SHP77 treated with DMSO at 0.1 percent for 48 hours (cell line): ENCODE measurements at regions not wholly inside any gene's neighbourhood (a gene's known extent, or its start where the extent isn't known, plus 50 kb on each side); places are given as distances from the start of the nearest gene placed in this dataset.

Experiments used
- DNase-seq: peaks from one replicate; lab custom pipeline; 2025; lab: John Stamatoyannopoulos, UW

DNA sequence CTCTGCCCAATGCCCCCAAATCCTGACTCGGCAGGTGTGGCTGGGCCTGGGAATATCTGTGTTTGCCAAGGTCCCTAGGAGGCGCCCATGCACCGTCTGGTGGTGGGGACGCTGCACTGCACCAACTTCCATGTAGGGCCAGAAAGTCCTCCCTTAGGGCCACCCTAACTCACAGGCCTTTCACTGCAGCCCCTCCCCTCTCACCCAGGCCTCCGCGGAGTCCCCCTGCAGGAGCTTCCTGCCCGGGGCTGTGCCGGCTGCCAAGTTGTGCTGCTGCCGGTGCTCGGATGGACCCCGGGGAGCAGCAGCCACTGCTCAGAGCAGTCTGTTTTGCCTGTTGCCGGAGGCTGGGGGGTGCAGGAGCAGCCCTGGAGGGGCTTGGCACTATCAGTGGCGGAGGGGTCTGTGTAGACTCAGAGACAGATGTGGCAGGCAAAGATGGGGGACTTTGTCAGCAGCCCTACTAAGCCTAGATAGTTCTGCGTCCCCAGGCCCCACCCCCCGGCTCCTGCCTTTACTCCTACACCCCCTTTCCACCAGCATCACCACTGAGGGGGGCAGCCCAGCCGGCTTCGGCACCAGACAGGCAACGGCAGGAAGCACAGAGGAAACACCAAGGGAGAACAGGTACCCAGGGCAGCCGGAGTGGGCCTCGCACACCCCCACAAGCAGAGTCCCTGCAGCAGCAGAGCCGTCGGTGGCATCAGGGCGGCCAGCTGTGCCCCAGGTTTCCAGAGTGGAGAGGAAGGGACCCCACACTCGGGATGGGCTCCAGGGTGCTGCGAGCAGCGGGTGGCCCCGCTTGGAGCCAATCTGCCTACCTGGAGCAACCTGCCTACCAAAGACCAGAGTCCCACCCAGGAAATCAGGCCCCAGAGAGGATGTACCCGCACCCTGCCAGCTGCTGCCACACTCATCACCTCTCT is 124.3 kb downstream of the TRIM29 start:
- DNase-seq, result no peak

DNA sequence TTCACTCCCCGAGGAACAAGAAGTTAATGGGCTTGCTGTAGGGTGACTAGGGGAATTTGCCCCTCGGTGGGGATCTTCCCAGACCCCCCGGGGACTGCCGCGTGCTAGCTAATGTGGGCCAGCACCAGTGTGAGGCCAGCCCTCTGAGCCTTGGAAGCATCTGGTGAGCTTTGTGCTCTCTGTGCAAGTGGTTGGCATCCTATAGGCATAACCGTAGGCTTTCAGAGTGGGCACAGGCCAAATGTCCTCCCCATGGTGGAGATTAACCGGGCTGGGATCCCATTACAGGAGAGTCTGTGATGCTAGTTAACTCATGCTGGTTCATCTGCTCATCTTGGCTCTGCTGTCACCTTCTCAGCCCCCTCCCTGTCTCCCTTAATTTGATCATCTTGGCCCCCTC is 125.7 kb downstream of the TRIM29 start:
- DNase-seq, result no peak

DNA sequence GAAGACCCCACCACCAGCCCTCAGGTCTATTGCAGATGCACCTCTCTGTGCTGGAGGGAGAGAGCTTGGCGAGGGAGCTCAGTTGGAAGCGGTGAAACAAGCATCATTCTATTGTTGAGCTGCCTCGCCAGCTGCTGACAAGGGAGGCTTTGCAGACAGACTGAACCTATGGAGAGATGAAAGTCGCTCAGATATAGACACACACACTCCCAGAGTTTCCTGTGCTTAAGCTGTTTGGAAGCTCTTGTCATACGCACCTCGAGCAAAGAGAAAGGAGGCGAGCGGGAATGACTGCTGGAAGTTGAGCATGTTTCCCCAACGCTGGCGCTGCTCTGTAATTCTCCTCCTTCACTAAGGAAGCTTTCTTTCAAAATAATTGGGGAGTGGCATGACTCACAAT is 126.1 kb downstream of the TRIM29 start:
- no peak for DNase-seq

DNA sequence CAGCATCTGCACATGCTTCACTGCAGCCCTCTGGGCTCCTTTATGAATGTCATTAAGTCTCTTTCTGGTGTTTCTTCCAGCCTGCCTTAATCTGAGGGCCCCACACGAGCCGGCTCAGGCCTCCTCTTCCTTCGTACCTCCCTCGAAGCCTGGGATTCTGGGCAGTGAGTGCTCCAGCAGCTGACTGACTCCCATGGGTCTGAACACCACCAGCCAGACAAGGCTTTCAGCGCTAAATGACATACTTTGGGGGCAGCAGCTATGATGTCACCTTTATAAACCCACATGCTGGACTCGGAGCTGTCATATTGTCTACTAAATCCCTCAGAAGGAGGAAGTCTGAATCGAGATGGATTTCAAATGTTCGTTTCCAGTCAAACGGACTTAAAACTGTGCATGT is 127.1 kb downstream of the TRIM29 start:
- DNase-seq, result no peak

DNA sequence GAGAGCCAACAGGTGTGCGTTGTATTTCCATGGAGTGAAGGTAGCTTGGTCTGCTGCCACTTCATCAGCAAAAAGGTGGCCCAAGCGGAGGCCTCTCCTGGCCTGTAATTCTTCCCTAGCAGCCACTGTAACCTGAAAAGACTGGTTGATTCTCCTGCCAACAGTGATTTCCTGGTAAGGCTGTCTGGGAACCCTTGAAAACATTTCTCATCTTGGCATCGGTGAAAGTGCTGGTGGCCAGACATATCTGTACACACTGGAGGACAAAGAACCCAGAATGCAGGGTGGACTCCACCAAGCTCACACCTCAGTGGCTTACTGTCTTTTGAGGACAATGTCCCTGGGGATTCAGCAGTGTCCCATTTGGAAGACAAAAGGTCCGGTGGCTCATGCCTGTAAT is 128.0 kb downstream of the TRIM29 start:
- DNase-seq, result no peak

DNA sequence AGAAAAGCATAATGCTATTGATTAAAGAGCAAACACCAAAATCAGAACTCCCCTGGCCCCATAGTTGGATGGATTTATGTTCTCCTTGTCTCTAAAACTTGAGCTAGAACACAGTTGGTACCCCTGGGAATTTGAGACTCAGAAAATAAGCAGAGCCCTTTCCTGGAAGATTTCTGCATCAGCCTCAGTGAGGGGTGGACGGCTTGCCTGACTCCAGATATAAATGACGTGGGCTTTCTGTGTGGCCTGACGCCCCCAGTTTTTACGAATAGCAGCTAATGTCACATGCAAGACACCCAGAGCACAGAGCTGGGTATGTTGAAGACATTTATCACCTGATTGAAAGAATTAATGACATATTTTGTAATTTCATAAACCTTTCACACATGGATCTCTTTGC is 130.8 kb downstream of the TRIM29 start:
- DNase-seq, result no peak

DNA sequence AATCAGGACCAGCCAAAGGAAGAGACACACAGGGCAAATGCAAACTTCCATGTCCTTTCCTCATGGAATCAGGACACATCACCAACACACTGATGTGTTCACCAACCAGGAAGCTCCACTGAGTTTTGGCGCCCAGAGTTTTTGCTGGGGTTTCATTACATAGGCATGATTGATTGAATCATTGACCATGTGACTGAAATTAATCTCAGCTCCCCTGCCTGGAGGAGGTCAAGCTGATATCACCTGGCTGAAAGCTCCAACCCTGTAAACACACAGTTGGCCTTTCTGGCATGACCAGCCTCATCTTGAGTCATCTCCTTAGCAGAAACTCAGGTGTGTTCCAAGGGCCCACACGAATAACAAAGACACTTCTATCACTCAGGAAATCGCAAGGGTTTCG is 133.2 kb downstream of the TRIM29 start:
- no peak for DNase-seq

DNA sequence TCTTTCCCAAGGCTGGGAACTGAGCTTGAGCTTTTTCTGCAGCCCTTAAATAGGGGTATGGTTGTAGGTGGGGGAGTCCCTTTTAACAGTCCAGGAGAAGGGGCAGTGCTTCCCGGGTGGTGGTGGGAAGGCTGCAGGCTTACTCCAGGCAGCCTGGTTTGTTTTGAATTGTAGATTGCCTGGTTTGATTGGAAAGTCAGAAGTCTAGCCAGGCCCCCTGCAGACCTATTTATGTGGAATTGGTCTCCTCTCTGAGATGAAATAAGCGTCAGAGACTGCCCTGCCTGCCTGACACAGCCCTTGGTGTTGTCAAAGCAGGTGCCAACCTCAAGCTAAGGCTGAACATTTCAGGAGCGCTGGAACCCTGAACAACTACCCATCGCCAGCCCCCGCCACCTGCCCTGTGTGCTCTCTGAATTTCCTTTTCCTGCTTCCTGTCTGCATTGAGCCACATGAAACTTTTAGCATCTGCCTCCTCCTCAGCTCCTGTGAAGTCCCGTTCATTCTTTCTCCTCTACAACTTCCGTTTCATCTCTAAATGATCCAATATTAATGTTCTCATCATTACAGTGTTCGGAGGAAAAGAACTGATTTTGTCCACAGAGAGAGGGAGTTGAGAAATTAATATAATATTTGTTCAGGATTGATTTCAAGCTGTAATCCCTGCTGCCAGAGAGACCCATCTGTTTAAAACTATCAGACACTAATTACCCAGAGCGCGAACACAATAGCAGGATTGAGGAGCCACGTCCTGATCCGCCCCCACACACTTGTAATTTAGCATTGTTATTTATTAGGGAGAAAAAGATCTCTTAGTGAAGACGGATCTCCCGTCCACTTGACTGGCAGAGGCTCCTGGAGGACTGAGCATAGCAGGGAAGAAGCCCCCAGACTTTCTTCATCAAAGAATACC is 136.5 kb downstream of the TRIM29 start:
- no peak for DNase-seq

DNA sequence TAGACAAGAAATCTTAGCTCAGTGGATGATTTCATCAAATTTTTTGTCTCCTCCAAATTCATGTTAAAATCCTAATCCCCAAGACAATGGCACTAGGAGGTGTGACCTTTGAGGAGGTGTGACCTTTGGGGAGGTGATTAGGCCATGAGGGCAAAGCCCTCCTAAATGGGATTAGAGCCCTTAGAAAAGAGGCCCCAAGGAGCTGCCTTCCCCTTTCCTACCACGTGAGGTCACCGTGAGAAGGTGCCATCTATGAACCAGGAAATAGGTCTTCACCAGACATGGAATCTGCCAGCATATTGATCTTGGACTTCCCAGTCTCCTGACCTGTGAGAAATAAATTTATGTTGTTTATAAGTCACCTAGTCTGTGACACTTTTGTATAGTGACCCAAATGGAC is 138.7 kb downstream of the TRIM29 start:
- no peak for DNase-seq

DNA sequence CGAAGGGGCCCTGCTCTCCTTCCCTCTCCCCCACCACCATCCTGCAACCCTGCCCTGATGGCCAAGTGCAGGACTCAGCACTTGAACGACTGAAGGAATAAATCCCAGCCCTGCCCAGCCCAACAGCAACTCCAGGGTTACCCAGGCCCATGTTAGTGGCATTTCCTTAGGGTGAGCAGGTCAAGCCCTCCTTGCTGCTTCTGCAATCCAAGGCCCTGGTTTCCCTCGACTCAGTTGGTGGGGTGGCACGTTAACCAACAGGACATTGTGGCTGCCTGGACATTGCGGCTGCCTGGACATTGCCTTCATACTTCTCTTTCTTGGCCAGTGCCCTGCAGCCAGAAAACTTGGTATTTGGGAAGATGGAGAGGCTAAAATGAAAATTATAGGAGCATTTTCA is 141.4 kb downstream of the TRIM29 start:
- DNase-seq, result no peak

DNA sequence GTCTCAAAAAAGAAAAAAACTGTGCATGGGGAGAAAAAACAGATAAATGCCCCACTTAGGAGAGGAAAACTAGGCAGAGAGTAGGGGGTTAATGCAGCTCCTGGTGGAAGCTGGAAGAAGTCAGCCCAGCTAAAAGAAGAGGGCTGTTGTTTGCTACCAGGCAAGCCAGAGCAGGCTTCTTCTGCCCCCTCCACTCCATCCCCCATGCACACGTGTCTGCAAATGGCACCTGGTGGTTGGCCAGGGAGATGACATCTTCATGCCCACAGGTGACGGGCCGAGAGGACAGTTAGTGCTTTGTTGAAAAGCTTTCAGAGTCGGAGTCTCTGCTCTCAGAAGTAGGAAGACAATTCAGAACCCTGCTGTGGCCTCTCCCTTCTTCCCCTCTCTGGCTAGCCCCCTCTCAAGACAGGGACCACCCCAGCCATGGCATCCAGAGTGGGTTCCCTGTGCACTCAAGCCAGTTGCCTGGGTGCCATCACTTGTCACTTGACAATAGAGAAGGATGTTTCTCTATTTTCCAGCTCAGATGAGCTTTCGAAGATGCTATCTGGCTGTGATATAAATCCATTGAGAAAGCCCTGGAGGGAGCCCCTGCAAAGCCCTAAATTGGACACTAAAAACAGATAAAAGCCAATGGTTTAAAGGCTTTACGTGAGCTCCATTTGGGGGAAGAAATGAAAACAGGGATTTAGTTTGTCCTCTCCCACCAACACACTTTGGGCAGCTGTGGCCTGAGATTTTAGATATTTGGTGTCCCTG is 142.0 kb downstream of the TRIM29 start:
- DNase-seq, result no peak

DNA sequence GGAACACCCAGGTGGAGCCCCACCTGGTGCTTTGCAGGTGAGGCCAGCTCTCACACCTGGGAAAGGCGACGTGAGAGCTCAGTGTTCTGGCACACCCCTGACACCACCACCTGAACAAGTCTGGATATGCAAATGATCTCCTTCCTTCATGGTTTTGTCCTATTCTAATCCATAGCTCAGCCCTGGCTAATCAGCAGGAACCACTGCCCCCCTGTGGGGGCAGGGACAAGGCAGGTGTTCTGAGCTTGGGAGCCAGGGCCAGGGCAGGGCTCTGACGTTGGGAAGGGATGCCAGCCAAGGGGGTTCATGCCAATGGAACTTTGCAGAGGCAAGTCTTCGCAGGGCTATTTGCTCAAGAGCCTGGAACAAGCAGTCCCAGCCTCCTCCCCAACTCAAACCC is 144.2 kb downstream of the TRIM29 start:
- no peak for DNase-seq

DNA sequence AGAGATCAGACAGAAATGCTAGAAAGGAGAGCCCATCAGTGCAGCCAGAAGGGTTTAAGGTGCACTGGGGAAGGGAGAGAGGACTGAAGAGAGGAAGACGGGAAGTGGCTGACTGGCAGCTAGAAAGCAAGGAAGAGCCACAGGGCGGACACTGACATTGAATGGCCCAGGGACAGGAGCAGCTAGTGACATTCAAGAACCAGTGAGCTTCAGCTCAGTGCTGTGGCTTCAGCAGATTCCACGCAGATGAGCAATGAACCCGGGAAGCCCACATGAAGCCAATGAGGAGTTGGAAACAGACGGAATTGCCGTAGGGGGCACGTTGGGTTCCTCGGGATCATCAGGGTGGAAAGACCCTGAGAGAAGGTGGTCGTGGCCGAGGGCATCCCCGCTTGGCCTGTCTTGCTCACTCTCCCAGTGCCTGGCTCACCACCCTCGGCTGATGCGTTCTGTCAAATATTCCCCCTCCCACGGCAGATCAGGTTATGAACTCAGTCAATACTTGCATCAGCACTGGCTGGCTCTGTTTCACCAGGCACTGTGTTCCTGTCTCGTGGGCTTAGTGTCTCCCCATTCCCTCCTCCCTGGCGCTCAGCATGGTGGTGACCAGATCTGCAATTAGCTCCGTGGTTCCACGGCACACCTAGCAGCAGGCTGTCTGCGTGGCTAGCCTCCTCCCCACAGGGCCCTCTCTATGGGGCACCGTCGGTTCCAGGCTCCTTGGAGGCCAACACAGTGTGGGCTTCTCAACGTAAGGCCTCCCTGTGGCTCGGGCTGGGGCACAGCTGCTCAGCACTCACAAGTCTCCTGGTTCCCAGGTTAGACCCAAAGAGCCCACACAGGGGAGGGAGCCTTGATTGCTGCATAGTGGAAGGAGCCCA is 145.5 kb downstream of the TRIM29 start:
- DNase-seq, result no peak

DNA sequence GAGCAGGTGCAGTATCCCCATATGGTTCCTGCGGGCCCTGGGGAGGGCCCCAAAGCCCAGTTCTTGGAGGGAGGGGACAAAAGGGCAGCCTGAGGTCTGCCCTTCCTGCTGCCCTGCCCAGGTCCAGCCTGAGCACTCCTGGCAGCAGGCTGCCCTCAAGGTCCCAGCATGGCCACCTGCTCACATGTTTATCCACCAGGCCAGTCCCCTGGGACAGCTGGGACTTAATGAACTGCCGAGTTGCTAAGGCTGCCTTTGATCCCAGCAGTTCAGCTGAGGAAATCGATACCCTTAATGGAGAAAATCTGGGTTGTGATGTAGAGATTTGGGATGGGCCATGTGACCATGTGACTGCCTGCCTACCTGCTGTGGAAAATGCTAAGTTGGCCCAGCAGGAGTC is 146.2 kb downstream of the TRIM29 start:
- no peak for DNase-seq

DNA sequence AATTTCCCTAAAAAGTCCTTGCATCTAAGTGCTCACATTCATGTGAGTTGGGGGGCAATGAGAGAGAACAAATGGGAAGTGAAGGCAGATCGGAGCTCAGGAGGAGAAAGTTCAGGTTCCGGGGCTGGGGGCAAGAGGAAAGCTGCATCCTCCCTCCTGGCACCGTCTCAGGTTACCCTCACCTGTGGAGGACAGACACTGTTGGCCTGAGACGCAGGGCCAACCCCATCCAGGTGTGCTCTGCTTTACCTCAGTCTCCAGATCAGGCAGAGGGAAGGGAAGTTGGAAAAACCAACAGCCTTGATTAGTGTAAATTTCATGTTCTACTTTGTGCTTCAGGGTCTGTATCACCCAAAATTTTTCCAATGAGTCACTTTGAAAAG is 146.9 kb downstream of the TRIM29 start:
- no peak for DNase-seq

DNA sequence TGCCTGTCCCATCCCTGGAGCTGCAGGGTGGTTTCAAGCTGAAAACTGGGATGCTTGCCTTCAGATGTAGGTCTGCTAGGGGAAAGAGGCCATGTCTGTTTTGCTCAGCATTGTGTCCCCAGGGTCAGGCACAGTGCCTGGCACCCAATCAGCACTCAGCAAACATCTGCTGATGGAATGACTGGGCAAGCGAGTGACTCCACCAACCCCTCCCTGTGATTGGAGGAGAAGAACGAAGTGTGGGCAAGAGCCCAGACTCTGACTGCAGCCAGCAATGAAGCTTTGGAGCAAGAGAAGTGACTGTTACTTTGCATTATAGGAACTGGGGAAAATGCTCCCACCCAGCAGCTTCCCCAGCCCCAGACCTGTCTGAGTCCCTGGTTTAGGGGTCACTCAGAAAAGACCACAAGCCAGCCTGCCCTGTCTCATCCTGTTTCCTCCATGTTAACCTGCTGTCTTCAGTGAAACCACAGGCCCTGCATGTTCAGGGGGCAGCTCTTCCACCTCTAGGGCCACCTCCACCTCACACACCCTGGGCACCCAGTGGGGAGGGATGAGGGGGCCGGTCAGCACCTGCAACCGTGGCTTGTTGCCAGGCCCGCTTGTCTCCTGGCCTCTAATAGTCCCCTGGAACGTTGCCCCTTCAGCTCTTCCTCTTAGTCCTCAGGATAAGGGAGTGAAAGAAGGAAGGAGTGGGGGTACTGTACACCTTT is 147.4 kb downstream of the TRIM29 start:
- no peak for DNase-seq

DNA sequence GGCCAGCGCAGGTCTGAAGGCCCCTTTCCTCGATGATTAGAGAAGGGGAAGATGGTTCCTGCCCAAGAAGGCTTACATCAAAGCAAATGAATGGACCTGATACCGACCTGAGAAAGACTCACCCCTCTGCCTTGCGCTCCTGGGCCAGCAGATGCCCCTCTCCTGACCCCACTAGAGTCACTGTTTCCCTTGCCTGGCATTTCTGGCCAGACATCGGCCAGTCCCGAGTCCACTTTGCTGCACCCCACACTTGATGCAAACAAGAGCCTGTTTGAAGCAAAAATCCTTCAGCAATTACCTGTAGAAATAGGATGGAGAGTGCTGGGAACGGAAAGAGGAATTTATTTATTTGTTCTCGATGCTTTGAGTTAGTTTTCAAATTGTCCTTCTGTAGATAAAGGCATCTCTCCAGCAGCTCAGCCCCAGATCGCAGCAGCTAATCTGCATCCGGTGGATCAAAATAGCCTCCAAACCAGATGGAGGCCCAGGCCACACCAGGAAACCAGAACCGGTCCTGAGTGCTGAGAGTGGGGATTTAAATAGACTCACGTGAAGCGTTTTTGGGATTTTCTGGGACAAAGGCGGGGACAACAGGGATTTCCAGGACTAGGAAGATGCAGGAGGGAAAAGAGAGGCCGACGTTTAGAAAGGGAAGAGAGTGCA is 148.6 kb downstream of the TRIM29 start:
- no peak for DNase-seq

DNA sequence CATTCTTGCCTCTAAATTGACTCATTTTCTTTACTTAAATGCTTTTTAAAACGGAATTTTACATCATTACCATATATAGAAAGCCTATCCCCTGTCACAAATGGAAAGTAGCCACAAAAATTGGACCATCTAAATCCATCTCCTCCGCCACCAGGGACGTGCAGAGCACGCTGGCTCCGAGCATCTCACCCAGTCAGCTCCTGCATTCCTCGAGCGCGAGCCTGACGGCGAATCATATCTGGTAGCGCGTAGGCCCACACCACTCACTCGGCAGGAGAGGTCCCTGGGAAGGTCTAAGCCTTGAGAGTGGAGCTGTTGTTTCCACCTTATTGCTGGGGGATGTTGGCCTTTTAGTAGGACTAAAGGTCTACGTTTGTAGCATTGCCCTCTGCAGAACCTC is 152.4 kb downstream of the TRIM29 start:
- no peak for DNase-seq

DNA sequence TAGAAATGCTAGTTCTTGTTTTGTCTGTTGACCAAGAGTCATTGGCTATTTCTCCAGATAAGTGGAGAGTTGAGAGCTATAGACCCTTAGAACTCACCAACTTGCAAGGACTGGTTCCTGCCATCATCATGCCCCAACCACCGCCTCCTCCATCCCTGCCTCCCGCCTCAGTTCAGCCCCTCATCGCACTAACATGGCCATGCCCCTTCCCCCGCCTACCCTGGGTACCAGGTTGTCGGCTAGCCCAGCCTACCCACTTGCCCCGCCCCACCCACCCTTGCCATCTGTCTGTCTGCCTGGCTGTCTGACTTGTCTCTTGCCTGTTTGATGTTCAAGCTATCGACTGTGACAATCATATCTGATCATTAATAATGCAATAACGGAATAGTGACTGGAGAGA is 154.1 kb downstream of the TRIM29 start:
- no peak for DNase-seq

DNA sequence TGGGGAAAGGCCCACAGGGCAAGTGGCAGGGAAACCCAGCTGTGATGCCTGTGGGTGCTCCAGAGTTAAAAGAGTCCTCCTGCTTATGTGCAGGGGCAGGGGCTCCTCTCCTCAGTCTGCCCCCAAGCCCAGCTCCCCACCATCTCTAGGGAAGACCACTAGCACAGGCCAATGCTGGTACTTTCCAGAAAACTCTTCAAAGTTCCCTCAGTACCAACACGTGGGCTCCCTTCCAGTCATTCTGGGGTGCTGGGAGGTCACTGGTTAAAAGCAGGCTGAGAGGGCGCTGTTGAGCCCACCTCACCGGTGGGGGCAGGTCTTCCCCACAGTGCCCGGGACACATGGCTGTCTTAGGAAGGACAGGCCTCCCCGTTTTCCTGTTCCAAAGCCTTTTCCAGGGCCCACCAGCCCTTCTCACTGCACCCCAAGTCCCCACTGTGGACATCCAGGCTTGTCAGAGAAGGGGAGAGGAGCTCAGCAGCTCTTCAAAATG is 154.6 kb downstream of the TRIM29 start:
- no peak for DNase-seq
